EH (cell line): ENCODE measurements at regions not wholly inside any gene's neighbourhood (a gene's known extent, or its start where the extent isn't known, plus 50 kb on each side); places are given as distances from the start of the nearest gene placed in this dataset.
A peak's percentile ranks its signal among the peaks of the same experiment; 100 is the strongest.

Source experiments
- DNase-seq: peaks from one replicate; pipeline ENCODE4 v3.0.0-alpha.2; 2015; ENCODE audit warnings: low read depth

DNA sequence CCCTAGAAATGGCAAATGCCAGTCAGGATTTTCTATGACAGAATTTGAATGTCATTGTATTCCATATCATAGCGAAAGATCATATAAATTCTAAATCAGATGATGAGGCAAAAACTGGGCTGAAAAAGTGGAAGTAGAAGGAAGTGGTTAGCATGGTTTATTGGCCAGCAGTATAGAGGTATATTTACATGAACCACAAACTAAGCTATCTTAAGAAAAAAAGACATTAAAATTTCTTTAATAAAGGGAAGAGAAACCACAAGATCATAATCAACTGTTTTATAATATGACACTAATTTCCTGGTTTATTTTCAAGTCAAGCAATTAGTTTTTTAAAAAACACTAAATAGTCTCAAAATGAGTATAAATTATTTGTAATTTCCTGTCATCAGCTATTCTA lies 123.2 kb upstream of the LRP1B start:
- no peak for DNase-seq

DNA sequence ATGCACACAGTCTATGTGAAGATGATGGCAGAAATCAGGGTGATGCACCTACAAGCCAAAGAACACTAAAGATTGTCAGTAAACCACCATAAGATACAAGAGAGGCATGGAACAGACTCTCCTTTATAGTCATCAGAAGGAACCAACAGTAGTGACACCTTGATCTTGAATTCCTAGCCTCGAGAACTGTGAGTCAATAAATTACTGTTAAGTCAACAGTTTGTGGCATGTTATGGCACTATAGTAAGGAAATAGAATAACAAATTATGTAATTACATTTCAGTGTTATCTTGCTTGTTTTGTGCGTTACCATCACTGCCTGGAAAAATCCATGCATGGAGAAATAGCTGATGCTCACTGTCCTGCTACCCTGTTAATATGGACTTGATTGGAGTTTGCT lies 110.2 kb upstream of the LRP1B start:
- DNase-seq, result no peak

DNA sequence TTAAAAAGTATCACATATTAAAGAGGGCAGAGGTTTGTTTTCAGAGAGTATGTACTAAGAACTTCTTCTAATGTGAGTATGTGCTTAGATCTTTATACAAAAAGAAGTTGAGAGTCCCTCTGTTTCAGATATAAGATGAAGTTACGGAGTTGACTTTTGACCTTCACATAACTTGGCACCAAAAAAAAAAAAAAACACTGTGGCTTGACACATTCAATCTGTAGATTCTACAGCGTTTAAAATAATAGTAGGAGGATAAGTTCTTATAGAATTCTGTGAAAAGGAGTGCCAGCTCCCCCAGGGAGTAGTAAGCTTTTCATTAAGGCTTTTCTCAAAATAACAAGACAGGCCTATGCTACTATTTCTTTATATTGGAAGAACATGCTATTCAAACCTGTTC lies 105.4 kb upstream of the LRP1B start:
- DNase-seq, result no peak

DNA sequence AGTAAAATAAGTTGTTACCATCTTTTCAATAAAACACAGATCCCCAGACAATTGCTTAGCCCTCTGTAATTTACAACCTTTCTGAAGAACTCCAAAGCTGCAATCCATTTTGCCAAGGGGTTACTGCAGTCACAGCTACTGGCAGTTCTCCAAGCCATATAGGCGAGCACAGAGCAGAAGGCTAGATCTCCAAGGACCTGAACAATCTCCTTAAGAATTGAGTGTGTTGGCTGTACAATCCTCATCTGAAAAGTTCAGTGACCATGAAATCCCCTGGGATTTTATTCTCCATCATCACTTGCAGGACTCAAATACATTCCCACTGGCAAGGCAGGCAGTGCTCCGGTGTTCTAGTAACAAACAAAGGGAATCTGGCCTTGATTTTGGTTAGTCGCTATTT lies 103.9 kb upstream of the LRP1B start:
- no peak for DNase-seq

DNA sequence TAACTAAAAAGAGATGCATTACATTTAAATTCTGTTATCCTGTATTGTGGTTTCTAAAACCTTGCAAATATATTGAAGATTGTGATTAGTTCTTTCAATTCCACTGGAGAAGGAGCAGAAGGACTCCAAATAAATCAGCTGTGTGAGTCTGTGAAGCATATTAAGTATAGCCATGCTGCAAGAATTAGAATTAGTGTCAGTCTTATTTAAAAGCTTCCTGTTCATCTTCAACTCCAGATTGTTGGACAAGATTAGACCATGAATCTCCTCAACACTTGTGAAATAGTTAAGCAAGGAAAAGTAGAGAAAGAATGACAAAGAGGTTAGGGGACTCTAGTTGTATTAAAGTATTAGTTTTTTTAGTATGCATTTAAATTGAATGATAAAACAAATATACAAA lies 92.5 kb upstream of the LRP1B start:
- DNase-seq, result no peak

DNA sequence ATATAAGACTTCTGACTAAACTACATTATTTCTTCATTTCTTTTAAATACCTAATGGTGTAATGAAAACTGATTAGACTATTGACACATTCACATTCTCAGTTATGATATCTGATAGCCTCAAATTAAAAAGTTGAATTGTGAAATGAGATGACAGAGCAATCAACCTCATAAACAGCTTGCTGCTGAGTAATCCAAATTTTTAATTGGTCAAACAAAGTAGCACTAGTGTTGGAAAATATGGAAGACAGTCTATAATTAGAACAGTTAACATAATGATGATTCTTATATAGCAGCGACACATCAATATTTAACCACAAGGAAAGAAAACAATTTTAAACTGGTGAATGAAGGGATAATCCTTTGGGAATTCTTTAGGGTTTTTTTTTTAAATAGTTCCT lies 91.9 kb upstream of the LRP1B start:
- no peak for DNase-seq

DNA sequence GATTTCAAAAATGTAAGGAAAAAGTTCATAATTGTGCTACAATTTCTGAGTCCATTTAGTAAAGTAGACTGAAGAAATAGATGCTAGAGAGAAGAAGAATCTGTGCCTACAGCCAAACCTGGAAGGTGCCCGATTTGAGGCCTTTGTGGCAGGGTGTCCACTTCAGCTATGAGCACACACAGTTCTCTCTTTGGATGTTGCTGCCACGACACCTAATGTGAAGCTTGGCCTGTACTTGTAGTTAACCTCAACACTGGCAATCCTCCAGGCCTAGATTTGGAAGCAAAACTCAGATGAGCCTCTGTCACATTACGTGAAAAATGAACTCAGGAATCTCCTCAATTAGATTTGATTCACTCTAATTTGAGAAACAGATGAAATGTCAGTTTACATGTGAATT lies 90.1 kb upstream of the LRP1B start:
- DNase-seq, result peak; percentile 5

DNA sequence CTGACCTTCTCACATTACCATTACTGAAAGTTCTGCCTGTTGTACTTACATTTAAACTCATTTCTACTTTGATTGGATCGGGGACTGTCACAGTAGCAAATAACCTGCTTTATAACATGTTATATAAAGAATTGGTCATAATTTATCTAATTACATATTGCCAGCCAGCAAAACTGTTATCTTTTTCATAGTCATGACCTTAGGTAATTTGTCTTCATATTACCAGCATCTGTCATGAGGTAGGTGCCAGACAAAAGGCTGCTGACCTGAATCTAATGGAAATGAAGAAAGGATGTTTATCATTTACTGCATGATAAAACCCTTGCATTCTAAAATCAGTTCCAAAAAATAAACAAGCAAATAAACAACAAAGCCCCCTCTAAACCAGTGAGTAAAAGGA lies 89.4 kb upstream of the LRP1B start:
- no peak for DNase-seq

DNA sequence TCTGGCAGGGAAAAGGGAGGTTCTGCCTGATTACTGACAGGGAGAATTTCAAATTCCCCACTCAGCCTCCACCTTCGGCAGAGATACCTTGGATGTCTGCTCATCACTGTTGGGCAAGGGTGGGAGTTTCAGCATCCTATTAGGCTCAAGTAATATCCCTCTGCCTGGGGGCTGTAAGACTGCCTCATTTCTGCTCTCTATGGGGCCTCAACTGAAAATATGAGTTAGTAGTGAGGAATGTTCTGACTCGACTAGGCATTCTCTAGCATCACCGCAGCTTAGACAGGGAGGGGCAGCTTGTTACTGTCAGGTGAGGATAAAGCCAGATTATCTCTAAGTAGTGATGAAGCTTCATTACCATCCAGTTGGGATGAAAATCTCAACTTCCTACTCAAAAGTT lies 87.7 kb upstream of the LRP1B start:
- peak; percentile 2 for DNase-seq

DNA sequence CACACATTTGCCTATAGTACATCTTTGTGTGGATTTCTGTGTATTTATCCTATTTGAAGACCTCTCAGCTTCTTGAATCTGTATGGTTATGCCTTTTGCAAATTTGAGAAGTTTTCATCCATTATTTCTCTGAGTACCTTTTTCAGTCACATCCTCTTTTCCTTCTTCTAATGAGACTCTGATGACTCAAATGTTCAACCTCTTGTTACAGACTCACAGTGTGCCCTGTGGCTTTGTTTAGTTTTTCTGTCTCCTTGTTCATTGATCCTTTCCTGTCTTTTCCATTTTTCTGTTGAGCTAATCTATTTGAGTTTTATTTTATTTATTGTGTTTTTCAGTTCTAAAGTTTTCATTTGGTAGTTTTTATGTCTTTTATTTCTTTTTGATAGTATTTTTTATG lies 87.0 kb upstream of the LRP1B start:
- DNase-seq, result no peak

DNA sequence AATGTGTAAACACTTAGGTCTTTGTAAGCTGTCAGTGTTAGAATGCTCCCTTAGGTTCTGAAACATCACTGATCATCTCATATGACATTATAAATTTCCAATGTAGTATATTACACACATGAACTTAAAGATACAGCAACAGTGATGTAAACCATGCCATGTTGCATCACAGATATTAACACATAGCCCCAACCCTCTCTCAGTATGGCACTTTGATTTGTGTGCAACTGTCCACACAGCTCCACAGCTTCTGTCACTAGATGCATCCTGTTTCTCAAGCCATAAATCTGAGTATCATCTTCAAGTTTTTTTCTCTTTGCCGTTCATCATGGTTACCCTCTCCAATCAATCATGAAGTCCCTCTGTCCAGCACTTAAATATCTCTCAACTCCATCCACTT lies 69.2 kb upstream of the LRP1B start:
- no peak for DNase-seq

DNA sequence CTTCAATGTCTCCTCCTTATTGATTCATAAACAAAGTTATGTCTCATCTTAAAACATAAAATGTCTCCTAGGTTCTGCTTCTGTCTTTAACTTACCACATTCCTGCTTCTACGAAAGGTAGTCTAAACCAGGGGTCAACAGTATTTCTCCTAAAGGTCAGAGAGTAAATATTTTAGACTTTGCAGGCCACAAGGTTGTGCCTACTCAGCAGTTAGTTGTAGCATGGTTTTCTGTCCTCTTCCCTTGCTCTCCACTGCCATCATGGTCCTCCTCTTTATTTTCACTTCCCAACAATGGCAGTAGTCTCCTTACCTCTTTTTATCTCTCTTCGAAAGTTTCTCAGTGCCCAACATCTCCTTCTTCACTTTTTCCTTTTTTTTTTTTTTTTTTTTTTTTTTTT lies 68.3 kb upstream of the LRP1B start:
- DNase-seq, result no peak

DNA sequence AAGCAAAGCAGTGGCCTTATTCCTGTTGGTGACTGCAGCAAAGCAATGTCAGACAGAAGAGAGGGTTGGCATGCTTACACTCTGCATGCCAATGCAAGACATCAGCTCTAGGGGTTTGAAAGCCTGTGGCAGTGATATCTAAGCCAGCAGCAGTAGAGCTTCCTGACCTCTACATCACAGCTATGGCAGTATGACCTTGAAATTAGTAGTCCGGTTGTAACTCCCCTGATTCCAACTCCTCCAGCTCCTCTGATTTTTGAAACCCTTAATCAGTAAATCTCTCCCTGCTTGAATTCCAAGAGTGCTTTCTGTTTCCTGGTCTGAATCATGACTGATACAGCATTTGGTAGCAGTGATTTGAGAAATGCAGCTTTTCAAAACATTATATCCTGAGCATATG lies 60.0 kb upstream of the LRP1B start:
- DNase-seq, result peak; percentile 53

DNA sequence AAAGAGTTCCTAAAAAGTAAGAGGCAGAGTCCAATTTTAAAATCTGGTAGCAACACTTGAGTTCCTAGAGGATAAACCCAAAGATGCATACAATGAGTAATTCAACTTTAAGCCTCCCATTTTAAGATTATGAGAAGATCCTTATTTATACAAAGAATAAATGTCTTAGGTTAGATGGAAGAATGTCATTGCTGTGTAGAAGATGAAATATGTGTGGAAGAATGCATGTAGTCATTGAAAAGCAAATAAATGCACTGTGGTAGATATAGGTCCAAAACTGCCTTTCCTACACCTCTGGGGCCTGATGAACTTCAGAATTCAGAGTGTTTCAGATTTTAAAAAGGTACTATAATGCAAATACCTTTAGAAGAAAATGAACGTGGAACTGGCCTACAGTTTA lies 58.7 kb upstream of the LRP1B start:
- DNase-seq, result peak; percentile 30

DNA sequence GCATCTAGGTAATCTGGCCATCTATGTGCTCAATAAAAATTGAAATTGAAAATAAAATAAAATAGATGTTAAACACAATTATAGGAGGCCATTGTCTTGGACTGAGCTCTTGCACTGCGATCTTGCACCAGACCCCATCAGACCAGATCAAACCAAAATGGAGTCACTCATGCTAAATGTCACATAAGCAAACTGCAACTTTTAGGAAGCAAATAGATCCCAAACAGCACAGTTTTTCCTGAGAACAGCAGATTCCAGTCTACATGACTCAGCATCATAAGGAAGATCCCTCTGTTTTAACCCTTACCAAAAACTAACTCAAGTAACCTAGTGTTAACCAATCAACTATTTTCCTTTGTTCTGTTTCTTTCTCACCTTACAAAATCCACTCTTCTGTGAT lies 57.7 kb upstream of the LRP1B start:
- peak; percentile 29 for DNase-seq

DNA sequence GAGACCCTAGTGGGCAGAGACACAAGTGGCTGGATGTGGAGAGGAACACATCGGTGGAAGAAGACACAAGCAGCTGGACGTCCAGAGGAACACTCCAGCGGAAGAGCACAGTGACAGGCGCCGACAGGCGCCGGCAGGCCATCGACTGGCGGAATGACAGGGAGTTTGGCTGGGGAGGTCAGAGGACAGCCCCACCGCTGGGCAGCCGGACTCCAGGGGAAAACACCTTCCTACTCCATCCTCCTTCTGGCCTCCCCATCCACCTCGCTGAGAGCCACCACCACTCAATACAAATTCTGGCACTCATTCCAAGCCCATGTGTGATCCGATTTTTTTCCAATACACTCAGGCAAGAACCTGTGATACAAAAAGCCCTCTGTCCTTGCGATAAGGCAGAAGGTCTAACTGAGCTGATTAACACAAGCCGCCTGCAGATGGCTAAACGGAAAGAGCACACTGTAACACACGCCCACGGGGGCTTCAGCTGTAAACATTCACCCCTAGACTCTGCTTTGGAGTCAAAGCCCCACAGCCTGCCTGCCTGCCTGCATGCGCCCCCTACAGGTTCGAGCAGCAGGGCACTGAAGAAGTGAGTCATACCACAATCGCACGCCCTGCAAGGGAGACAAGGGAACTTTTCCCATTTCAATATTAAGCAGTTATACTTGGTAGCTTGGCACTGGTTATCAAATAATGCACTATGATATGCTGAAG lies 50.2 kb upstream of the LRP1B start:
- peak; percentile 33 for DNase-seq
